ENCODE measurements at regions not wholly inside any gene's neighbourhood (a gene's known extent, or its start where the extent isn't known, plus 50 kb on each side); places are given as distances from the start of the nearest gene placed in this dataset.
A peak's percentile ranks its signal among the peaks of the same experiment; 100 is the strongest.

- Histone ChIP-seq H2AFZ (ENCODE audit: low read depth, low read length) (no peak overlapping the region), H3K4me1 (ENCODE audit: insufficient read depth, low read length) (peaks cover 7% of the 10 kb centered on the region), H3K36me3 (ENCODE audit: insufficient read depth, low read length) (no peaks in the 10 kb centered on the region), H3K4me3 (ENCODE audit: insufficient read depth, low read depth, low read length) (no peak overlapping the region), H3K27ac (ENCODE audit: low read depth, low read length) (no peak overlapping the region), H4K20me1 (ENCODE audit: insufficient read depth, low read length) (no peaks in the 10 kb centered on the region), H3K4me2 (ENCODE audit: low read length) (no peak overlapping the region), H3K9me3 (ENCODE audit: insufficient read depth, low read depth, low read length) (peaks cover 9% of the 10 kb centered on the region), H3K9ac (ENCODE audit: low read length) (no peak overlapping the region), H3K79me2 (ENCODE audit: insufficient read depth, low read length) (no peaks in the 10 kb centered on the region), H3K27me3 (ENCODE audit: insufficient read depth, low read length) (no peaks in the 10 kb centered on the region)
- Mint-ChIP-seq H3K36me3 (ENCODE audit: low read depth, unreplicated experiment) (no peaks in the 10 kb centered on the region), H3K9me3 (ENCODE audit: unreplicated experiment) (peaks cover 11% of the 10 kb centered on the region), H3K27me3 (ENCODE audit: low read depth, unreplicated experiment) (peaks cover 17% of the 10 kb centered on the region), H3K4me1 (ENCODE audit: low read depth, unreplicated experiment) (no peaks in the 10 kb centered on the region), H3K27ac (ENCODE audit: unreplicated experiment) (no peak overlapping the region), H3K4me3 (ENCODE audit: unreplicated experiment) (no peak overlapping the region)
- FAIRE-seq (no peak), DNase-seq (ENCODE audit: low read depth) (no peak)
- TF ChIP-seq EZH2 (IDR thresholded peaks at IDR 0.05; ENCODE audit: insufficient read depth, low read length) (no peak), CTCF (IDR thresholded peaks at IDR 0.05; ENCODE audit: insufficient read depth, low read depth, low read length) (no peak)
Observed at GRCh38 chr22:44618400-44618799, 83.6 kb upstream of the PRR5 start.

- Mint-ChIP-seq H3K27ac (ENCODE audit: unreplicated experiment) (no peak overlapping the region), H3K36me3 (ENCODE audit: low read depth, unreplicated experiment) (no peaks in the 10 kb centered on the region), H3K4me1 (ENCODE audit: low read depth, unreplicated experiment) (no peaks in the 10 kb centered on the region), H3K4me3 (ENCODE audit: unreplicated experiment) (no peak overlapping the region), H3K9me3 (ENCODE audit: unreplicated experiment) (peaks cover 12% of the 10 kb centered on the region), H3K27me3 (ENCODE audit: low read depth, unreplicated experiment) (peaks cover 15% of the 10 kb centered on the region)
- H2AFZ ChIP-seq (ENCODE audit: low read depth, low read length) = no peak overlapping the region
- no peak for DNase-seq (ENCODE audit: low read depth)
- H3K4me3 ChIP-seq (ENCODE audit: insufficient read depth, low read depth, low read length) = no peak overlapping the region
- H3K4me1 ChIP-seq (ENCODE audit: insufficient read depth, low read length) = peaks cover 7% of the 10 kb centered on the region
- no peaks in the 10 kb centered on the region for H3K79me2 ChIP-seq (ENCODE audit: insufficient read depth, low read length)
- no peak overlapping the region for H3K4me2 ChIP-seq (ENCODE audit: low read length)
- H3K27me3 ChIP-seq (ENCODE audit: insufficient read depth, low read length) = no peaks in the 10 kb centered on the region
- TF ChIP-seq EZH2 (IDR thresholded peaks at IDR 0.05; ENCODE audit: insufficient read depth, low read length) = no peak
- TF ChIP-seq CTCF (IDR thresholded peaks at IDR 0.05; ENCODE audit: insufficient read depth, low read depth, low read length) = no peak
- no peak overlapping the region for H3K9ac ChIP-seq (ENCODE audit: low read length)
- H4K20me1 ChIP-seq (ENCODE audit: insufficient read depth, low read length) = no peaks in the 10 kb centered on the region
- no peak overlapping the region for H3K27ac ChIP-seq (ENCODE audit: low read depth, low read length)
- no peaks in the 10 kb centered on the region for H3K36me3 ChIP-seq (ENCODE audit: insufficient read depth, low read length)
- FAIRE-seq = no peak
- H3K9me3 ChIP-seq (ENCODE audit: insufficient read depth, low read depth, low read length) = peaks cover 9% of the 10 kb centered on the region
Observed at GRCh38 chr22:44617828-44618227, 84.2 kb upstream of the PRR5 start.

- Histone ChIP-seq H3K79me2 (ENCODE audit: insufficient read depth, low read length) (no peaks in the 10 kb centered on the region), H3K4me3 (ENCODE audit: insufficient read depth, low read depth, low read length) (no peak overlapping the region), H3K9me3 (ENCODE audit: insufficient read depth, low read depth, low read length) (peaks cover 11% of the 10 kb centered on the region), H3K4me1 (ENCODE audit: insufficient read depth, low read length) (peaks cover 7% of the 10 kb centered on the region), H4K20me1 (ENCODE audit: insufficient read depth, low read length) (no peaks in the 10 kb centered on the region), H3K4me2 (ENCODE audit: low read length) (no peak overlapping the region), H3K36me3 (ENCODE audit: insufficient read depth, low read length) (no peaks in the 10 kb centered on the region), H2AFZ (ENCODE audit: low read depth, low read length) (peak overlapping the region; percentile 2), H3K27me3 (ENCODE audit: insufficient read depth, low read length) (no peaks in the 10 kb centered on the region), H3K27ac (ENCODE audit: low read depth, low read length) (no peak overlapping the region), H3K9ac (ENCODE audit: low read length) (no peak overlapping the region)
- DNase-seq (ENCODE audit: low read depth) = no peak
- Mint-ChIP-seq H3K27ac (ENCODE audit: unreplicated experiment) (no peak overlapping the region), H3K27me3 (ENCODE audit: low read depth, unreplicated experiment) (peaks cover 8% of the 10 kb centered on the region), H3K4me3 (ENCODE audit: unreplicated experiment) (no peak overlapping the region), H3K9me3 (ENCODE audit: unreplicated experiment) (peaks cover 19% of the 10 kb centered on the region), H3K4me1 (ENCODE audit: low read depth, unreplicated experiment) (no peaks in the 10 kb centered on the region), H3K36me3 (ENCODE audit: low read depth, unreplicated experiment) (no peaks in the 10 kb centered on the region)
- FAIRE-seq = peak; percentile 81
- TF ChIP-seq EZH2 (IDR thresholded peaks at IDR 0.05; ENCODE audit: insufficient read depth, low read length) = no peak
- no peak for TF ChIP-seq CTCF (IDR thresholded peaks at IDR 0.05; ENCODE audit: insufficient read depth, low read depth, low read length)
Observed at GRCh38 chr22:44616882-44617655, 84.9 kb upstream of the PRR5 start.

Measured in astrocyte (in vitro differentiated cells and primary cell).